GM12872 (cell line): ENCODE measurements at regions not wholly inside any gene's neighbourhood (a gene's known extent, or its start where the extent isn't known, plus 50 kb on each side); places are given as distances from the start of the nearest gene placed in this dataset.
A peak's percentile ranks its signal among the peaks of the same experiment; 100 is the strongest.

Experiments used
- CTCF ChIP-seq: IDR thresholded peaks from 3 replicates; pipeline ENCODE4 v1.5.1; 2011; ENCODE audit warnings: low read depth, mild to moderate bottlenecking, low read length, moderate library complexity; ENCODE audit not compliant: insufficient read depth

GRCh38 chr1:185654199-185654951 is 79.8 kb upstream of the HMCN1 start:
- no peak for TF ChIP-seq CTCF

GRCh38 chr1:185653615-185654014 is 80.6 kb upstream of the HMCN1 start:
- TF ChIP-seq CTCF: no peak

GRCh38 chr1:185652348-185652747 is 81.8 kb upstream of the HMCN1 start:
- 0 out of 3 replicates have a peak, but pooled peaks have one; percentile 26 for TF ChIP-seq CTCF

- no peak for TF ChIP-seq CTCF
Measured at GRCh38 chr1:185650602-185651230, 83.5 kb upstream of the HMCN1 start.

GRCh38 chr1:185648858-185649589 is 85.2 kb upstream of the HMCN1 start:
- TF ChIP-seq CTCF: no peak

GRCh38 chr1:185646202-185646683 is 87.9 kb upstream of the HMCN1 start:
- no peak for TF ChIP-seq CTCF

GRCh38 chr1:185645686-185646085 is 88.5 kb upstream of the HMCN1 start:
- TF ChIP-seq CTCF: no peak
